Osteoblast (primary cell): ENCODE measurements at regions not wholly inside any gene's neighbourhood (a gene's known extent, or its start where the extent isn't known, plus 50 kb on each side); places are given as distances from the start of the nearest gene placed in this dataset.
"Not testable (repeated sequence)": the region's sequence is repeated elsewhere in the genome, so short reads cannot be mapped to it uniquely, and the experiment has no call there.

Source experiments
- DNase-seq: peaks from one replicate; pipeline ENCODE4 v3.0.0; 2011; ENCODE audit warnings: low spot score, mixed read lengths; ENCODE audit not compliant: insufficient read length; ENCODE audit errors: missing footprints
- H2AFZ ChIP-seq: 2 replicates; pipeline ENCODE4 v1.6.0; 2011; ENCODE audit warnings: mild to moderate bottlenecking, low read length
- H3K27ac ChIP-seq: 2 replicates; pipeline ENCODE4 v1.5.1; 2011; ENCODE audit warnings: mild to moderate bottlenecking, low read depth, low read length, moderate library complexity
- H3K27me3 ChIP-seq: 2 replicates; pipeline ENCODE4 v1.6.0; 2012; ENCODE audit warnings: mild to moderate bottlenecking, control low read depth, inconsistent platforms, low read length, moderate library complexity; ENCODE audit not compliant: insufficient read depth
- H3K36me3 ChIP-seq: 2 replicates; pipeline ENCODE4 v1.5.1; 2011; ENCODE audit warnings: mild to moderate bottlenecking, low read length, control low read depth, moderate library complexity; ENCODE audit not compliant: insufficient read depth
- H3K4me1 ChIP-seq: 2 replicates; pipeline ENCODE4 v1.5.1; 2011; ENCODE audit warnings: mild to moderate bottlenecking, low read length, control low read depth, moderate library complexity; ENCODE audit not compliant: insufficient read depth
- H3K4me2 ChIP-seq: 2 replicates; pipeline ENCODE4 v1.6.0; 2011; ENCODE audit warnings: mild to moderate bottlenecking, low read length; ENCODE audit not compliant: insufficient read depth
- H3K4me3 ChIP-seq: fragments of 200-600 bp; sonication (generic); 3 replicates; pipeline ENCODE4 v1.5.1; 2012; ENCODE audit warnings: mild to moderate bottlenecking, low read length, inconsistent platforms; ENCODE audit not compliant: insufficient read depth
- H3K79me2 ChIP-seq: 2 replicates; pipeline ENCODE4 v1.6.0; 2012; ENCODE audit warnings: mild to moderate bottlenecking, low read length, control low read depth, inconsistent platforms; ENCODE audit not compliant: insufficient read depth
- H3K9me3 ChIP-seq: 2 replicates; pipeline ENCODE4 v1.5.1; 2011; ENCODE audit warnings: low read depth, low read length, control low read depth
- H4K20me1 ChIP-seq: 2 replicates; pipeline ENCODE4 v1.6.0; 2012; ENCODE audit warnings: mild to moderate bottlenecking, low read length, control low read depth; ENCODE audit not compliant: insufficient read depth
- CTCF ChIP-seq: IDR thresholded peaks from 2 replicates; pipeline ENCODE4 v1.5.1; 2011; ENCODE audit warnings: mild to moderate bottlenecking, low read depth, low read length, moderate library complexity; ENCODE audit errors: extremely low read depth

- Histone ChIP-seq H3K79me2 (no peaks in the 10 kb centered on the region), H3K4me1 (no peaks in the 10 kb centered on the region), H3K9me3 (peaks cover 2% of the 10 kb centered on the region), H3K4me2 (no peak overlapping the region), H3K27me3 (no peaks in the 10 kb centered on the region), H4K20me1 (no peaks in the 10 kb centered on the region), H2AFZ (no peak overlapping the region), H3K27ac (no peak overlapping the region), H3K4me3 (no peak overlapping the region), H3K36me3 (no peaks in the 10 kb centered on the region)
- no peak for TF ChIP-seq CTCF
- no peak for DNase-seq
Measured at GRCh38 chr18:4961121-4961909, 235.7 kb downstream of the AKAIN1 start.

GRCh38 chr18:4960578-4960977, 236.5 kb downstream of the AKAIN1 start:
- TF ChIP-seq CTCF: no peak
- H3K27me3 ChIP-seq: no peaks in the 10 kb centered on the region
- H4K20me1 ChIP-seq: no peaks in the 10 kb centered on the region
- no peaks in the 10 kb centered on the region for H3K79me2 ChIP-seq
- no peak for DNase-seq
- H3K36me3 ChIP-seq: no peaks in the 10 kb centered on the region
- no peaks in the 10 kb centered on the region for H3K4me1 ChIP-seq
- H3K27ac ChIP-seq: no peak overlapping the region
- no peak overlapping the region for H2AFZ ChIP-seq
- peaks cover 2% of the 10 kb centered on the region for H3K9me3 ChIP-seq
- H3K4me2 ChIP-seq: no peak overlapping the region
- H3K4me3 ChIP-seq: no peak overlapping the region

- Histone ChIP-seq H3K4me1 (no peaks in the 10 kb centered on the region), H3K4me2 (no peak overlapping the region), H3K27ac (no peak overlapping the region), H2AFZ (no peak overlapping the region), H3K9me3 (peaks cover 3% of the 10 kb centered on the region), H3K79me2 (no peaks in the 10 kb centered on the region), H3K27me3 (no peaks in the 10 kb centered on the region), H3K36me3 (no peaks in the 10 kb centered on the region), H3K4me3 (no peak overlapping the region), H4K20me1 (no peaks in the 10 kb centered on the region)
- no peak for TF ChIP-seq CTCF
- DNase-seq: no peak
Measured at GRCh38 chr18:4931209-4931608, 265.8 kb downstream of the AKAIN1 start.

GRCh38 chr18:4921548-4921947, 275.5 kb downstream of the AKAIN1 start:
- Histone ChIP-seq H2AFZ (no peak overlapping the region), H3K36me3 (no peaks in the 10 kb centered on the region), H3K9me3 (no peaks in the 10 kb centered on the region), H3K4me1 (no peaks in the 10 kb centered on the region), H3K4me2 (no peak overlapping the region), H4K20me1 (no peaks in the 10 kb centered on the region), H3K79me2 (no peaks in the 10 kb centered on the region), H3K4me3 (no peak overlapping the region), H3K27ac (no peak overlapping the region), H3K27me3 (no peaks in the 10 kb centered on the region)
- TF ChIP-seq CTCF: no peak
- no peak for DNase-seq

- not testable (repeated sequence) for H3K27me3 ChIP-seq, H3K4me2 ChIP-seq, H3K4me1 ChIP-seq, H3K27ac ChIP-seq, H2AFZ ChIP-seq, DNase-seq, H3K4me3 ChIP-seq, H3K36me3 ChIP-seq, H3K79me2 ChIP-seq, H3K9me3 ChIP-seq, H4K20me1 ChIP-seq
Measured at GRCh38 chr18:4917509-4917908, 279.5 kb downstream of the AKAIN1 start.
